ENCODE measurements at regions not wholly inside any gene's neighbourhood (a gene's known extent, or its start where the extent isn't known, plus 50 kb on each side); places are given as distances from the start of the nearest gene placed in this dataset.
A peak's percentile ranks its signal among the peaks of the same experiment; 100 is the strongest.
"Not testable (repeated sequence)": the region's sequence is repeated elsewhere in the genome, so short reads cannot be mapped to it uniquely, and the experiment has no call there.

DNA sequence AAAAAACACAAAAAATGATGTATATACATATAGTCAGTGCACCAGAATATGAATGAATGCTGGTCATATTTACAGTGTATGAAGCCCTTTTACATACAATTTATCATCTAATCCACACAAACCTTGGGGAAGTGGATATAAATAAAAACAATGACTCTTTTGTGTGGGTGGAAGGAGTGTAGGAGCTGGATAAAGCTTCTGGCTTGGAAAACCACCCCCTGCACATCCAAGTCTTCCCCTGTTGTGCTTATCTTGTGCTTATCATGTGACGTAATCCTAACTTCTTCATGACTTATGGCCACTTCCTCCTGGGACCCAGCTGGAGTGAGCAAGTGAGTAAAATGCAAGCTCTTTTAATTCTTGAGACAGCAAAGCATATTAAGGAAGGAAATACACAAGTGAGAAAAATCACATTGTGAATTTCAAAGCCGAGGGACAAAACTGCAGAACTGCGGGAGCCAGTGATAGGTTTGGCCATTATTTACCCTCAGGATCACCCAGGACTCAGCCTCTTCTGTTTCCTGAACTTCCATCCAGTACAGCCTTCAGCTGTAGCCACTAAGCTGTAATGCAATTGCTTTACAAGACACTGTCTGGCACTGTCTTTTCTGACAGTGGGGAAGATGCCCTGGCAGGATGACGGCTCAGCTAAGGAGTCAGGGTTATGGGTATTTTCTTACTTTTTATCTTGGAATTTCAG, 104.0 kb upstream of the PPM1J start:
- no peaks in the 10 kb centered on the region for H3K36me3 ChIP-seq (ENCODE audit: control insufficient read depth, insufficient read depth, low read length)
- DNase-seq, result peak; percentile 43 to 72
- WGBS (ENCODE audit: insufficient coverage, low lambda C conversion rate), result no CpG with 5 or more reads among the region's 4 CpGs
- peak overlapping the region; percentile 17 for H3K27ac ChIP-seq (ENCODE audit: low read length)
- peaks cover 12% of the 10 kb centered on the region for H3K4me1 ChIP-seq (ENCODE audit: control insufficient read depth, insufficient read depth, low read length)
- no peaks in the 10 kb centered on the region for H3K27me3 ChIP-seq (ENCODE audit: control insufficient read depth, insufficient read depth, low read length)
- H3K9me3 ChIP-seq (ENCODE audit: control insufficient read depth, low read depth, low read length), result peaks cover 3% of the 10 kb centered on the region
- no peak overlapping the region for H3K4me3 ChIP-seq (ENCODE audit: low read length)

DNA sequence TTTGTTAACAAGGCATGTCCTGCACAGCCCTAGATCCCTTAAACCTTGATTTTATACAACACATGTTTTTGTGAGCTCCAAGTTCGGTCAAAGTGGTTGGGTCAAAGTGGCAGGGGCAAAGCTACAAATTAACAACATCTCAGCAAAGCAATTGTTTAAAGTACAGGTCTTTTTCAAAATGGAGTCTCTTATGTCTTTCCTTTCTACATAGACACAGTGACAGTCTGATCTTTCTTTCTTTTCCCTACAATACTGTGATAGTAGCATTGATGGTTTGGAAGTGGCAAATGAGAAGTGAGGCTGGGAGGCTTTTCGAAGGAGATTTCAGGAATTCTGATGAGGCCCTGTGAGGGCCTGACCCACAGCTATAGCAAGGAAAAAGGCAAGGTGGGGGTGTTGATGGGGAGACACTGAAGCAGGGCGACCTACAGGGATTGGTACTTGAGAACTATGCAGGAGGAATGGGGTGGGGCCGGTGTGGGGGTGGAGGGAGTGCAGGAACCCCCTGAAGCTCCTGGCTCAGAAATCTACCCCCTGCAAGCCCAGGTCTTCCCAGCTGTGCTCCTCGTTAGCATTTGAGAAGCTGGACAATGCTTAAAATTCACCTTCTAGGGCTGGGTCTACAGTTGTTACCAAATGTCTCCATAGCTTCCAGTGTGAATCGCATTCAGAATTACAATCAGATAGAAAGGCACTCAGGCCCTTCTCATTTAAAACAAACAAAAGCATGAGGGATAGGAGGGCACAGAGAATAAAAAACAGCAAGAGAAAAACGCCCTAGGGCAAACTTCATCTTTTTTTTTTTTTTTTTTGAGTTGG, 102.6 kb upstream of the PPM1J start:
- peaks cover 3% of the 10 kb centered on the region for H3K9me3 ChIP-seq (ENCODE audit: control insufficient read depth, low read depth, low read length)
- peak overlapping the region; percentile 28 for H3K27ac ChIP-seq (ENCODE audit: low read length)
- no peaks in the 10 kb centered on the region for H3K27me3 ChIP-seq (ENCODE audit: control insufficient read depth, insufficient read depth, low read length)
- DNase-seq, result peak in 1 of 2 donors; percentile 45
- H3K4me3 ChIP-seq (ENCODE audit: low read length), result no peak overlapping the region
- H3K36me3 ChIP-seq (ENCODE audit: control insufficient read depth, insufficient read depth, low read length), result no peaks in the 10 kb centered on the region
- 17% methylated on average over 1 of the region's 7 CpGs for WGBS (ENCODE audit: insufficient coverage, low lambda C conversion rate)
- H3K4me1 ChIP-seq (ENCODE audit: control insufficient read depth, insufficient read depth, low read length), result peaks cover 12% of the 10 kb centered on the region

DNA sequence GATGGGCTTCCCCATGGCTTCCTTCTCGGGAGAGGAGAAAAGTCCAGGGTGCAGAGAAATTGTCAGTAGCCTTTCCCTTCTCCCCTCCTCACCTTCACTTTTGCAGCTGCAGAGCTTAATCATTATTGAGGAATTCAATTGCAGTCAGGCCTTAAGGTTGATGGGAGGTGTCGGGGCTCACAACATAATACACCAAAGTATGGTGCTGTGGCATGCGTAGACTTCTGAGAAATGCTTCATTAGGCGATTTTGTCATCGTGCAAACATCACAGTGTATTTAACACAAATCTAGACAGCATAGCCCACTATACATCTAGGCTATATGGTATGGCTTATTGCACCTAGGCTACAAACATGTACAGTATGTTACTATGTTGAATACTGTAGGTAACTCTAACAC, 100.2 kb upstream of the PPM1J start:
- H3K27ac ChIP-seq (ENCODE audit: low read length), result no peak overlapping the region
- DNase-seq, result peak in 1 of 2 donors; percentile 58
- peaks cover 12% of the 10 kb centered on the region for H3K4me1 ChIP-seq (ENCODE audit: control insufficient read depth, insufficient read depth, low read length)
- H3K9me3 ChIP-seq (ENCODE audit: control insufficient read depth, low read depth, low read length), result peaks cover 3% of the 10 kb centered on the region
- no peaks in the 10 kb centered on the region for H3K36me3 ChIP-seq (ENCODE audit: control insufficient read depth, insufficient read depth, low read length)
- no CpG with 5 or more reads among the region's 5 CpGs for WGBS (ENCODE audit: insufficient coverage, low lambda C conversion rate)
- H3K4me3 ChIP-seq (ENCODE audit: low read length), result no peak overlapping the region
- no peaks in the 10 kb centered on the region for H3K27me3 ChIP-seq (ENCODE audit: control insufficient read depth, insufficient read depth, low read length)

DNA sequence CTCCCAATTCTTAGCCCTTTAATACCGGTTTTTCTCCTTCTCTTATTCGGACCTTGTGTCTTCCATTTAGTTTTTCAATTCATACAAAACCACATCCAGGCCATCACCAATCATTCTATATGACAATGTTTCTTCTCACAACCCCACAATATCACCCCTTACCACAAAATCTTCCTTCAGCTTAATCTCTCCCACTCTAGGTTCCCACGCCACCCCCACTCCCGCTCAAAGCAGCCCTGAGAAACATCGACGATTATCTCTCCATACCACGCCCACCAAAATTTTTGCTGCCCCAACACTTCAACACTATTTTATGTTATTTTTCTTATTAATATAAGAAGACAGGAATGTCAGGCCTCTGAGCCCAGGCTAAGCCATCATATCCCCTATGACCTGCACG, 99.5 kb upstream of the PPM1J start:
- H3K4me1 ChIP-seq (ENCODE audit: control insufficient read depth, insufficient read depth, low read length), result peaks cover 12% of the 10 kb centered on the region
- not testable (repeated sequence) for H3K27me3 ChIP-seq (ENCODE audit: control insufficient read depth, insufficient read depth, low read length); DNase-seq; H3K9me3 ChIP-seq (ENCODE audit: control insufficient read depth, low read depth, low read length); H3K36me3 ChIP-seq (ENCODE audit: control insufficient read depth, insufficient read depth, low read length); H3K27ac ChIP-seq (ENCODE audit: low read length); H3K4me3 ChIP-seq (ENCODE audit: low read length)
- WGBS (ENCODE audit: insufficient coverage, low lambda C conversion rate), result 95% methylated on average over 7 of the region's 8 CpGs

DNA sequence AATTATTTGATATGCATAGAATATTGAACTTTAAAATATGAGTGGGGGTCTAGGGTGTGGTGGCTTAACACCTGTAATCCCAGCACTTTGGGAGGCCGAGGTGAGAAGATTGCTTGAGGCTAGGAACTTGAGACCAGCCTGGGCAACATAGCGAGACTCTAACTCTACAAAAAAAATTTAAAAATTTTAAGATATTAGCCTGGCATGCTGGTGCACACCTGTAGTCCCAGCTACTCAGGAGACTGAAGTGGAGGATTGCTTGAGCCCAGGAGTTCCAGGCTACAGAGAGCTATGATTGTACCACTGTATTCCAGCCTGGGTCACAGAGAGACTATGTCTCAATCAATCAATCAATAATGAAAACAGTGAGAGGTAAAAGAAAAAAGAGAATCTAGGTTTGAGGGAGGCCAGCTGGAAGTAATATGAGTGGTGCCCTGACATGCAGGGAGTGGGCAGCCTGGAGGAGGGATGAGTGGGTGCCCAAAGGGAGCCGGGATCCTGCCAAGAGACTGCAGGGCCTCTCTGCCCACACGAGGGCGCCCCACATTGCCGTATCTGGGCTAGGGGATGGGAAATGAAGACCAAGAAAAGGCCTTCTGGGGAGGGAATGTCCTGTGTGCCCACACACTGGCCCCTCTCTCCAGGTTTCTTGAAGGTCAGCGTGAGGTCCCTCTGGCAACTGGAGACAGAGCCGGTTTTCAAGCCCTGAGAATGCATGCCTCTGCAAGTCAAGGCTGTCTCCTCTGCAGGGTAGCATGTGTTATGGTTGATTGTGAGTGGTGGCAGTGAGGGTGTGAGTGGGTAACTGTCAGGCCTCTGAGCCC, 93.9 kb upstream of the PPM1J start:
- peak; percentile 48 to 59 for DNase-seq
- H3K27me3 ChIP-seq (ENCODE audit: control insufficient read depth, insufficient read depth, low read length), result no peaks in the 10 kb centered on the region
- H3K36me3 ChIP-seq (ENCODE audit: control insufficient read depth, insufficient read depth, low read length), result no peaks in the 10 kb centered on the region
- peaks cover 4% of the 10 kb centered on the region for H3K4me1 ChIP-seq (ENCODE audit: control insufficient read depth, insufficient read depth, low read length)
- no CpG with 5 or more reads among the region's 8 CpGs for WGBS (ENCODE audit: insufficient coverage, low lambda C conversion rate)
- no peaks in the 10 kb centered on the region for H3K9me3 ChIP-seq (ENCODE audit: control insufficient read depth, low read depth, low read length)
- H3K4me3 ChIP-seq (ENCODE audit: low read length), result no peak overlapping the region
- H3K27ac ChIP-seq (ENCODE audit: low read length), result no peak overlapping the region

DNA sequence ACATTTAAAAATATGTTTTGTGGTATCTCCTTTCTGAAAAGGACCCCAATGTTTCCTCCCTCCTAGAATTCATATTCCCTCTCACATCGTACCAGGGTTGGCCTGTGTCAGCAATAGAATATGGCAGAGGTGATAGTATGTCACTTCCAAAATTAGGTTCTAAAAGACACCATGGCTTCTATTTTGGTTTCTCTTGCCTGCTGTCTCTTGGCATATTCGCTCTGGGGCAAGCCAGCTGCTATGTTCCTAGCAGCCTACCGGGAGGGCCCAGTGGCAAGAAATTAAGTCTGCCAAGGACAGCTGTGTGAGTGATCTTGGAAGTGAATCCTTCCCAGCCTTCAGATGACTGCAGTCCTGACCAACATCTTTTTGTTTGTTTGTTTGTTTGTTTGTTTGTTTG, 92.9 kb upstream of the PPM1J start:
- Histone ChIP-seq H3K27ac (ENCODE audit: low read length) (no peak overlapping the region), H3K36me3 (ENCODE audit: control insufficient read depth, insufficient read depth, low read length) (no peaks in the 10 kb centered on the region), H3K9me3 (ENCODE audit: control insufficient read depth, low read depth, low read length) (no peaks in the 10 kb centered on the region), H3K4me3 (ENCODE audit: low read length) (no peak overlapping the region), H3K27me3 (ENCODE audit: control insufficient read depth, insufficient read depth, low read length) (no peaks in the 10 kb centered on the region), H3K4me1 (ENCODE audit: control insufficient read depth, insufficient read depth, low read length) (peaks cover 4% of the 10 kb centered on the region)
- WGBS (ENCODE audit: insufficient coverage, low lambda C conversion rate), result no CpG with 5 or more reads among the region's 3 CpGs
- no peak for DNase-seq

DNA sequence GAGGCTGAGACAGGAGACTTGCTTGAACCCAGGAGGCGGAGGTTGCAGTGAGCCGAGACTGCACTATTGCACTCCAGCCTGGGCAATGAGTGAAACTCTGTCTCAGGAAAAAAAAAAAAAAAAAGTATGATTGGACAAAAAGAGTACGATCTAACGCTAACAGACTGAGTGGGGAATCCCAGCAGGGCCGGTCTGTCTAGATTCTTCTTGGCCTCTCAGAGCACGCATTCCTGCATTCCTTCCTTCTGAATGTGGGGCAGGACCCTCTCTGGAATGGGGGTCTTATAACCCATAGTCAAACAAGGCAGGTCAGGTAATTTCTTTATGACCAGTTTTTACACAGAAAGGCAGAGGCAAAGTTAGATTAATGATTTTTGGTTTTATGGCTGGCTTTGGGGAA, 92.0 kb upstream of the PPM1J start:
- Histone ChIP-seq H3K27ac (ENCODE audit: low read length) (no peak overlapping the region), H3K4me3 (ENCODE audit: low read length) (no peak overlapping the region), H3K27me3 (ENCODE audit: control insufficient read depth, insufficient read depth, low read length) (no peaks in the 10 kb centered on the region), H3K9me3 (ENCODE audit: control insufficient read depth, low read depth, low read length) (no peaks in the 10 kb centered on the region), H3K4me1 (ENCODE audit: control insufficient read depth, insufficient read depth, low read length) (peaks cover 4% of the 10 kb centered on the region), H3K36me3 (ENCODE audit: control insufficient read depth, insufficient read depth, low read length) (no peaks in the 10 kb centered on the region)
- no peak for DNase-seq
- WGBS (ENCODE audit: insufficient coverage, low lambda C conversion rate), result no CpG with 5 or more reads among the region's 6 CpGs

DNA sequence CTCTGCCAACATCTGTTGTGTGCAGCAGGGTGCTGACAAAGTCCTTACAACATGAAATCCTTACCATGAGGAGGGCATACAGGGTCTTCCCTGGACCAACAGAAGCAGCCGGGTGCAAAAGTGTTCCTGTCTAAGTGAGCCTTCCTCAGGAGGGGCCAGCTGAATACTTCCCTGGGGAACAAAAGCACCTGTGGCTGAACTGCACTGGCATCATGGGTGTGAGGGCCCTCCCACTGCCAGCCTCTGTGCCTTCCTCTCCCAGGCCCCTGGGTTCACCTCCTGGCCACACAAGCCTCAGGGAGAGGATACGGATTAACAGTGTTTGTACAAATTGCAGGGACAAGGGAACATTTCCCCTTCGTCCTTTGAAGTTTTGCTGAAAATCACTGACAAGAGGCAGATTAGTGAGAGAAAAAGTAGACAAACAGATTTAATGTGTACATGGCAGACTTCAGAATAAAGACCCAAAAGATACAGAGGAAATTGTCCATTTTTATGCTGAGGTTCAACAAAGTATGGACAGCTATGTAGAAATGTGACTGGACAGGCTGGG, 91.0 kb upstream of the PPM1J start:
- no peak for DNase-seq
- no peak overlapping the region for H3K4me3 ChIP-seq (ENCODE audit: low read length)
- no peaks in the 10 kb centered on the region for H3K36me3 ChIP-seq (ENCODE audit: control insufficient read depth, insufficient read depth, low read length)
- 86% methylated on average over 1 of the region's 3 CpGs for WGBS (ENCODE audit: insufficient coverage, low lambda C conversion rate)
- H3K27me3 ChIP-seq (ENCODE audit: control insufficient read depth, insufficient read depth, low read length), result no peaks in the 10 kb centered on the region
- peaks cover 4% of the 10 kb centered on the region for H3K4me1 ChIP-seq (ENCODE audit: control insufficient read depth, insufficient read depth, low read length)
- no peak overlapping the region for H3K27ac ChIP-seq (ENCODE audit: low read length)
- no peaks in the 10 kb centered on the region for H3K9me3 ChIP-seq (ENCODE audit: control insufficient read depth, low read depth, low read length)

DNA sequence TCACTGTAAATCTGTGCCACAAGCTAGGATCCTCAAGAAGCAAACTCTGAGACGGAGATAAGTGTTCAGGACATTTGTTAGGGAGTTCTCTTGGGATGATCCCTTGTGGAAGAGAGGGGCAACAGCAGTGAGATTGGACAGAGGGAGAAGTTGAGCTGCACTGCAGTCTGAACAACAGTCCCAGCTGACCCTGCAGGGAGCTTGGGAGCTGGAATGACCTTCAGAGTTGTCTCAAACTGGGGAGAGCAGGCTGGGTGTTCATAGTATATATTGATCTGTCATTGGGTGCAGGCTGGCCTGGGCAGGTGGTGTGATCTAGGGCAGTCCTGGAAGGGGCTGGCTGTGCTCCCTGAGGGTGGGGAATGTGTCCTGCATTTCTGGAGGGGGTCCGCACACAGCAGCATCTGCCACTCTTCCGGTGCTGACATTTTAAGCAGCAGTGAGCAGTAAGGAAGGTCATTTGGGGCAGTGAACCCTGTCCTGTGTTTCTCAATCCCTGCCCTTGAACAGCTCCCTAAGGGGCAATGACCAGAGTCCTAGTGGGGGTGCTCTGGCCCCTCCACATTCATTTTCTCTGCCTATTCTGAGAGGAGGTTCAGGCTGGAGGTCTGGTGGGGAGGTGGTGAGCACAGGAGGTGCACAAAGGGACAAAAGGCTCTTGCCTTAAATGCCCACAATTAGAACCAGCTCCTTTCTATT, 90.2 kb upstream of the PPM1J start:
- Histone ChIP-seq H3K27ac (ENCODE audit: low read length) (no peak overlapping the region), H3K9me3 (ENCODE audit: control insufficient read depth, low read depth, low read length) (no peaks in the 10 kb centered on the region), H3K4me3 (ENCODE audit: low read length) (no peak overlapping the region), H3K36me3 (ENCODE audit: control insufficient read depth, insufficient read depth, low read length) (no peaks in the 10 kb centered on the region), H3K4me1 (ENCODE audit: control insufficient read depth, insufficient read depth, low read length) (peaks cover 4% of the 10 kb centered on the region), H3K27me3 (ENCODE audit: control insufficient read depth, insufficient read depth, low read length) (no peaks in the 10 kb centered on the region)
- no CpG with 5 or more reads among the region's 3 CpGs for WGBS (ENCODE audit: insufficient coverage, low lambda C conversion rate)
- no peak for DNase-seq

All from large intestine (tissue), 3 donors.